Mesodermal cell (in vitro differentiated cells): ENCODE measurements at regions not wholly inside any gene's neighbourhood (a gene's known extent, or its start where the extent isn't known, plus 50 kb on each side); places are given as distances from the start of the nearest gene placed in this dataset.

Source experiments
- H3K27ac ChIP-seq: 2 replicates; pipeline ENCODE4 v1.7.0; 2013; ENCODE audit warnings: mild to moderate bottlenecking, low read depth, low read length, moderate library complexity; ENCODE audit not compliant: severe bottlenecking
- H3K36me3 ChIP-seq: 2 replicates; pipeline ENCODE4 v1.7.1; 2013; ENCODE audit warnings: mild to moderate bottlenecking, low read length, moderate library complexity; ENCODE audit not compliant: control insufficient read depth, insufficient read depth
- H3K4me1 ChIP-seq: one replicate; pipeline ENCODE4 v1.7.1; 2013; ENCODE audit warnings: mild to moderate bottlenecking, low read length; ENCODE audit not compliant: insufficient read depth, control insufficient read depth, poor library complexity, severe bottlenecking
- H3K4me3 ChIP-seq: 2 replicates; pipeline ENCODE4 v1.7.0; 2013; ENCODE audit warnings: low read length, control low read depth, mild to moderate bottlenecking; ENCODE audit not compliant: insufficient read depth, poor library complexity, severe bottlenecking; ENCODE audit errors: extremely low read depth
- H3K9me3 ChIP-seq: 2 replicates; pipeline ENCODE4 v1.7.1; 2013; ENCODE audit warnings: mild to moderate bottlenecking, low read length, moderate library complexity; ENCODE audit not compliant: control insufficient read depth
- WGBS, 2 experiments: methylation state at CpG; one replicate each; pipeline ENCODE4 v1.1.5; 2013; ENCODE audit warnings: missing lambda C conversion rate in 2 of 2; ENCODE audit not compliant: insufficient coverage in 2 of 2; 5-methylcytosine and 5-hydroxymethylcytosine counted together

DNA sequence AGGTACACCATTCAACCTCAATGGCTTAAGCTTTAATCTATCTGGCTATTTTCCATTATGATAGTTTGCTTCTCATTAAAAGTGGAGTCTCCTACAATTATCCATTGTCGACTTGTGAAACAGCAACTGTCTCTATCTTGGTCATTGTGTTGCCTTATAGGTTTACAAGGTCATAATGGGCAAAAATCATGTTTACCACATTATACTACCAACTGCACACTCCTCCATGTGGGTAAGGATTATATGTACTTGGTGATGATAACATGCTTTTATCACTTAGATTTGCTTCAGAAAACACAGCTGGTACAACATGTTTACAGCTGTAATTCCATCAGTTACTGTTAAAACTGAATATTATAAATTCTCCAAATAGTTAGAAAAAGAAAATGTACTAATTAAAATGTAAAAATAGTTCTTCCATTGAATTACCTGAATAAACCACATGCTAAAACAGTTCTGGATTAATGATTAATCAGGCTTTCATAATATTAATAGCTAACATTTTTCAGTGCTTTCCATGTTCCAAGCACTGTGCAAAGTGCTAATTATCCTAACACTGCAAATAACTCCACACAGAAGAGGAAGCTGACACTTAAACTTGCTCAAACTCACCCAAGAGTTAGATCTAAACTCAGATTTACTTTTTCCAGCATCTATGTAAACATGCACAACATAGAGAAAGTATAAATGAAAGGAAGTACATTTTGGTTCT is 96.7 kb downstream of the OGFRL1 start:
- Histone ChIP-seq H3K4me3 (no peak overlapping the region), H3K4me1 (peaks cover 24% of the 10 kb centered on the region)
- no CpG with 5 or more reads among the region's 1 CpG for WGBS, 2 experiments

DNA sequence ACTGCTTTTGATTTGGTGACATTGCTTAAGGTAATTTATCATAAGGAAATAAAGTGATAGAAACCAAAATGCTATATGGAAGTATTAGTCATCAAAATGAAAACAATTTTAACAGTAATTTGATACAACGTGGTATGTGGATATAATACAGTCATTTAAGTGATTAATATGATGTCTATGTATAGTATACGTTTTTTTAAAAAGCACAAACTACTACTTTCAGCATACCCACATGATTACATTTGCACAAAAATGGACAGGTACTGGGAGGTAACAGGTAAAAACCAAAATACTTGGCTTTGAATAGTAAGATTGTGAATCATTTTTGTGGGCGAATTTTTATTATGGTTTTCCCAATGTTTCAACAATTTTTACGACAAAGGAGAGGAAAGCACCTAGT is 97.6 kb downstream of the OGFRL1 start:
- H3K4me1 ChIP-seq, result peaks cover 33% of the 10 kb centered on the region
- peaks cover 11% of the 10 kb centered on the region for H3K36me3 ChIP-seq
- no peaks in the 10 kb centered on the region for H3K9me3 ChIP-seq
- no peak overlapping the region for H3K27ac ChIP-seq
- no peak overlapping the region for H3K4me3 ChIP-seq
- 100% methylated on average over 1 to 2 of the region's 4 CpGs for WGBS, 2 experiments

More for the DNA sequence above, 96.7 kb downstream of the OGFRL1 start:
- H3K36me3 ChIP-seq, result peaks cover 8% of the 10 kb centered on the region
- no peak overlapping the region for H3K27ac ChIP-seq
- H3K9me3 ChIP-seq, result no peaks in the 10 kb centered on the region

DNA sequence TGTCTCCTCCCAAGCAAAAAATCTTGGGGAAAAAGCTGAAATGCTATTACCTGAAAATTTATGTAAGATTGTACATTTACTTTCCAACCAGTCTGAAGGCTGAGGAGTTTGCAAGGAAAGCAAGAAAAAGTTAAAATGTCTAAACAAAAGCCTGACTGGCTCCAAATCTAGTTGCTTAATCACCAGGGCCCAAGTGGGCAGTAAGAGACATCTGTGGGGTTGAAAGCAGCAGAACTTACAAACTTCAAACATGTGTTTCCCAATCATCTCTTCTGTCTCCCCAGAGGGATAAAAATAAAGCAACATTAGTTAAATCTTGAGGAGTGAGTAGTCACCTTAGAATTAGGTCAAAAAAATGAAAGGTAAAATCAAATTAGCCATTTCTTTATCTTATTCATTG is 98.6 kb downstream of the OGFRL1 start:
- Histone ChIP-seq H3K9me3 (no peaks in the 10 kb centered on the region), H3K4me1 (peaks cover 37% of the 10 kb centered on the region), H3K36me3 (peaks cover 16% of the 10 kb centered on the region), H3K4me3 (no peak overlapping the region), H3K27ac (no peak overlapping the region)

DNA sequence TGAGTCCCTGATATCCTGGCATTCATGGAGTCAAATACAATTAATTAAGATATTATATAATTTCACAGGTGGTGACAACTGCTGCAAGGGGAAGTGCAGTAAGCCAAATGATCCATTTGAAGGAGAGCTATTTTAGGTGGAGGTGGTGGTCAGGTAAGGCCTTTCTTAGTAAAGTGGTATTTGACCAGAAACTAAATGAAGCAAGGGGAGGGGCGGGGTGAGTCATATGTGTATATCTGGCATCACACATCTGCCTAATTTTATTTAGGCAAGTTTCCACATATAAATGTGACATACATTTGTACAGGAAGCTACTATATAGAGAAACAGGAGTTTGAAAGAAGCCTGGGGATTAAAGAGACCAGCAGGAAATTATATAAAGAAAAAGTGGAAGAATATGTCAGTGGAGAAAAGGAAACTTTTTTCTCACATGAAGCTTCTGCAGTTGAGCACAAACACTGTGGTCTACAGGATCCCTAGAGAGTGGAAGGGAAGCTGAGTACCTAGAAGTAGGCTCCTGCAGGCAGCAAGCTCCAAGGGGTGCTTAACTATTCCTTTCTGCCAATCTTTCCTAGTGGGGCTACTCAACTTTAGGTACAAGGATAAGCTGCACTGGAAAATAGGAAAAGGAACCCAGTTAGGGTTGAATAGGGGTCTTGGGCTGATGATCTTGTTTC is 99.6 kb downstream of the OGFRL1 start:
- WGBS, 2 experiments, result no CpG with 5 or more reads among the region's 1 CpG
- Histone ChIP-seq H3K36me3 (peaks cover 10% of the 10 kb centered on the region), H3K4me1 (peaks cover 37% of the 10 kb centered on the region), H3K4me3 (no peak overlapping the region), H3K9me3 (no peaks in the 10 kb centered on the region), H3K27ac (peak overlapping the region; percentile 63)

DNA sequence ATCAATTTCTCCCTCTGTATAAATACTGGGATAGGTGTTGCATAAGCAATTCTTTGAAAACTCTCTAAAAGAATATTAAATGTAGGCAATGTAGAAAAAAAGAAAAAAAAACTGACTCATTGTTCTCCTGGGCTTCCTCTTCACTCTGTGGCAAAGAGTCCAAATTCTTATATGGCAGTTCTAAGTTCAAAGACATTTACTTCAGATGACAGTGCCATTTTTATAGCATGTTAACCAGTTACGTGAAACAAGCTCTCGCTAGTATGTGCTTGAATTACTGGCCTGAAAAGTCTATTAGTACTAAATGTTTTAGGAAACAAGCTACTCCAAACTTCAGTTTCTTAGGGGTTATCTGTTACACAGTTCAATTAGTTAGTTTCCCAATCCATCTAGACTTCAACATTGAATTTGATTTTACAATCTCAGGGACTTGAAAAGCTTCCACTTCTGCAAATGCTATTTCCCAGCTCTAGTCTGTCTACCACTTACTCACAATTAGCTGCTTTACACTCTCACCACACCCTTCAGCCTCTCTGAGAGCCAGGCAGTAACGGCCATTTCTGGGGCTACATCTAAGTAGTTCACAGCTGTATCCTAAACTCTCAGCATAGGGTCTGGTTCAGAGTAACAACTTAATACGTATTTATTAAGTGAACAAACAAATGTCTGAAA is 100.4 kb downstream of the OGFRL1 start:
- peaks cover 14% of the 10 kb centered on the region for H3K36me3 ChIP-seq
- no peak overlapping the region for H3K4me3 ChIP-seq
- WGBS, 2 experiments, result 0% methylated on average over 1 of the region's 4 CpGs
- H3K27ac ChIP-seq, result no peak overlapping the region
- H3K9me3 ChIP-seq, result no peaks in the 10 kb centered on the region
- peaks cover 45% of the 10 kb centered on the region for H3K4me1 ChIP-seq

DNA sequence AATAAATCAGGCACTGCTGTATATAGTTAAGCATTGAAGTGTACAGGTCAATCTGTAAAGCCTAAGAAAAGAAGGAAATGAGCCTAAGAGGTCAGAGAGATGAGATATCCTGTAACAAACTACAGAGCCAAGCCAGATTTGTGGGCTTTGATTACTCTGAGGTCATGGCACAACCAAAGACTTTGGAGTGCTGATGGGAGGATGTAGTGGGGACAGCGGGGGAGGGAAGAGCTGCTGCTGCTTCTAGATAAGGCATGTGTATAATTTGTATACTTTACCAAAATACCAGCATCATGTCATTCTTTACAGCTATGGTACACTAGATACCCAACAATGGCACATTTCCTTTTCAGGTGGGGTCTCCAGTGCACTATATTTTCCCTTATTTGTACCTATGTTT is 102.5 kb downstream of the OGFRL1 start:
- WGBS, 2 experiments, result no CpG with 5 or more reads among the region's 1 CpG
- H3K9me3 ChIP-seq, result no peaks in the 10 kb centered on the region

DNA sequence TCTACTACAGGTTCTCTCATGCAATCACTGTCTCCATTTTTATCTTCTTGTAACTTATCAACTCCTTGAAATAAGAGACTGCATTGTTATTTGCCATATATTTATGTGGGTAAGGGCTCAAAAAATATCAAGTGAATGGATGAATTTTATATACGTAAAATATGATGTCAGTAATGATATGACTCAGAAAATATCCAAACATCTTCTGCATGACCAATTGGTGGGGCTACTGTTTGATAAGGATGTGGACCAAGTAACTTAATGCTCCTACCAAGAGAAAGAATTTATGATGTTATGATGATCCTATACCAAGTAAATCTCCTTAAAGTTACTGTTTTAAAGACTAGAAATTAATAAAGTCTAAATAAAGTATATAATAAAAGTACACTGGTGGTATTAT is 103.7 kb downstream of the OGFRL1 start:
- peaks cover 26% of the 10 kb centered on the region for H3K36me3 ChIP-seq
- WGBS, 2 experiments, result no CpG with 5 or more reads among the region's 1 CpG
- no peak overlapping the region for H3K27ac ChIP-seq
- H3K9me3 ChIP-seq, result no peaks in the 10 kb centered on the region
- H3K4me1 ChIP-seq, result peaks cover 54% of the 10 kb centered on the region
- no peak overlapping the region for H3K4me3 ChIP-seq

More for the DNA sequence above, 102.5 kb downstream of the OGFRL1 start:
- H3K4me3 ChIP-seq, result no peak overlapping the region
- H3K27ac ChIP-seq, result no peak overlapping the region
- peaks cover 15% of the 10 kb centered on the region for H3K36me3 ChIP-seq
- H3K4me1 ChIP-seq, result peaks cover 50% of the 10 kb centered on the region

DNA sequence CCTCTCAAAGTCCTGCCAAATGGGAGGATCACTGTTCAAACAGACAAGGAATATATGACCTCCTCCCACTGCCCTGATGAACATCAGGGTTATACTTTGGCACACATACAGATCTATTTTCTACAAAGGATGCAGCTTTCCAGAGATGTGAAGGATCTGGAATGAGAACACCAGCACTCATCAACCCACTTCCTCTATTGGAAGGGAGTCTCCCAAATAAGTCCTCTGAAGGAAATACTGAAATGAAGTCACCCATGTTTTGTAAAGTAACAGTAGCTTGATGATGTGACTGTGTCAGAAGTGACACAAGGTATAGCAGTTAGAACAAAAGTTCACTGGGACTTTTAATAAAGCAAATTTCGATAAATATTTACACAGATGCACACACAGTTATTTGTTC is 104.9 kb downstream of the OGFRL1 start:
- Histone ChIP-seq H3K27ac (no peak overlapping the region), H3K4me3 (no peak overlapping the region), H3K4me1 (peaks cover 46% of the 10 kb centered on the region), H3K36me3 (peaks cover 34% of the 10 kb centered on the region), H3K9me3 (no peaks in the 10 kb centered on the region)
- WGBS, 2 experiments, result no CpG with 5 or more reads among the region's 1 CpG

DNA sequence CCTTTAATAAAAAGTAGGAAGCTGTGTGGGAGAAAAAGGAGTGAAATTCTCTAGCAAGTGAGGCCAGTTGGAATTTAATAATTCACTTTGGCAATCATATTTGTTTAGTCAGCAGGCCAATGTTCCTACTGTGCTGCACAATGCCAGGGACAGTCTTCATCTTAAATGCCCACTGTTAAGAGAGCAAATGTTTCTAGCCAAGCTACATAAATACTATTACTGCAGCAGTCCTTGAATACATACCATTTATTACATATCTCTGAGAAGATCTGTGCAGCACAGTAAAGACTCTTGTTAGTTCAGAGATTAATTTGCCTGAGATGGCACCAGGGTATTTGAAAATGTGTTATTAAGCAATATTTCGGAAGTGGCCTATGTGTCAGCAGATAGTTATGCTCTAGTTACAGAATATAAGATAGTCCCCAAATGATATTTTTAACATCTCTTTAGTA is 105.4 kb downstream of the OGFRL1 start:
- Histone ChIP-seq H3K4me1 (peaks cover 41% of the 10 kb centered on the region), H3K9me3 (no peaks in the 10 kb centered on the region), H3K36me3 (peaks cover 34% of the 10 kb centered on the region), H3K4me3 (no peak overlapping the region), H3K27ac (no peak overlapping the region)
- no CpG with 5 or more reads among the region's 1 CpG for WGBS, 2 experiments

DNA sequence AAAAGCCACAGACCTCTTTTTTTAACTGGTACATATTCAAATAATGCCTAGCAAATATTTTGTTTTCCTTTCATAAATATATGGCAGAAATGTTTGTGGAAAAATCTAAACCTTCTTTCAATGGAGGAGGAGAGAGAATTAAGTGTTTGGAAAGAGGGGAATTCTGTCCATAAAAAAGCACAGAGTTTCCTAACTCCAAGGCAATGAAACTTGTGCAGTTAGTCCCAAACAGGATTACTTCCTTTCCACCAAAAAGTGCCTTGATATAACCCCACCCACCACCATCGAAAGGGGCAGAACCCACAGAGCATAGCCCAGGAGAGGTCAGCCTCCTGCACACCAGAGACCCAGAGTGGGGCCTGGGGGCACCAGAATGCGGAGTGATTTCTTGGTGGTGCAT is 106.3 kb downstream of the OGFRL1 start:
- no peak overlapping the region for H3K27ac ChIP-seq
- WGBS, 2 experiments, result no CpG with 5 or more reads among the region's 2 CpGs

More for the DNA sequence above, 106.3 kb downstream of the OGFRL1 start:
- H3K4me1 ChIP-seq, result peaks cover 36% of the 10 kb centered on the region
- H3K4me3 ChIP-seq, result no peak overlapping the region
- no peaks in the 10 kb centered on the region for H3K9me3 ChIP-seq
- H3K36me3 ChIP-seq, result peaks cover 34% of the 10 kb centered on the region
